Gastrocnemius medialis (tissue), 4 donors: ENCODE measurements at regions not wholly inside any gene's neighbourhood (a gene's known extent, or its start where the extent isn't known, plus 50 kb on each side); places are given as distances from the start of the nearest gene placed in this dataset.

ENCODE experiments used
- POLR2A ChIP-seq, 2 donors: fragments of 450-650 bp; IDR thresholded peaks; one replicate each; pipeline ENCODE4 v1.6.1; 2017; ENCODE audit warnings: antibody characterized with exemption in 2 of 2, mild to moderate bottlenecking in 2 of 2, moderate library complexity in 2 of 2
- TF ChIP-seq, protein P1 (sequence below), 5 experiments: fragments of 450-650 bp in 3 of 5; fragments of 200-600 bp in 2 of 5; sonication (generic) in 2 of 5; IDR thresholded peaks in 4 of 5; conservative IDR thresholded peaks in 1 of 5; 1 replicate in 4 of 5; 2 replicates in 1 of 5; pipeline ENCODE4 v1.5.1; 2016 to 2019; ENCODE audit warnings: antibody characterized with exemption in 5 of 5, mild to moderate bottlenecking in 3 of 5, moderate library complexity in 3 of 5

DNA sequence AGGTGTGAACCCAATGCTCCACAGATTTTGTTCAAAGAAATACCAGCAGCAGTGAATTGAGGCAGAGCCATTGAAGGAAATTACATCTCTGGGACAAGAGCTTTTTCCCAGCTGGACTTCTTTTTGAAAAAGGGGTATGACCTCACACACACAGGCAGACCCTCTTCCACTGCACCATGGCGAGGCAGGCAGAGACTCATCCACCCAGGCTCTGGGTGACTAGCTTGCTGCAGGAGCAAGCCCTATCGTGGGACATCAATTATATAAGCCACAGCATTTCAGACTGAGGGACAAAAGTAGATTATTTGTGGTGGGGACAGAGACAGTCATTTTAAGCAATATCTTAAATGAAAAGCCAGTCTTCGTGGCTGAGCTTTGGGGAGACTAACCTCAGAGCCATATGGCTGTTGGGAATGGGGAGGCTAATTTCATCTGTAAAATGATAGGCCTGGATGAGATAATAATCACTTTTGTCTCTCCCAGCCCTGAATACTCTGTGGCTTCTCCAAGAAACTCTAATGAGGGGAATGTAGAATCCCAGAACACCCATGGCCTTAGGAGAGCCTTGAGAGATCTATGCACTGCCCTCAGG, 113.1 kb upstream of the TNC start:
- TF ChIP-seq, protein P1, sequence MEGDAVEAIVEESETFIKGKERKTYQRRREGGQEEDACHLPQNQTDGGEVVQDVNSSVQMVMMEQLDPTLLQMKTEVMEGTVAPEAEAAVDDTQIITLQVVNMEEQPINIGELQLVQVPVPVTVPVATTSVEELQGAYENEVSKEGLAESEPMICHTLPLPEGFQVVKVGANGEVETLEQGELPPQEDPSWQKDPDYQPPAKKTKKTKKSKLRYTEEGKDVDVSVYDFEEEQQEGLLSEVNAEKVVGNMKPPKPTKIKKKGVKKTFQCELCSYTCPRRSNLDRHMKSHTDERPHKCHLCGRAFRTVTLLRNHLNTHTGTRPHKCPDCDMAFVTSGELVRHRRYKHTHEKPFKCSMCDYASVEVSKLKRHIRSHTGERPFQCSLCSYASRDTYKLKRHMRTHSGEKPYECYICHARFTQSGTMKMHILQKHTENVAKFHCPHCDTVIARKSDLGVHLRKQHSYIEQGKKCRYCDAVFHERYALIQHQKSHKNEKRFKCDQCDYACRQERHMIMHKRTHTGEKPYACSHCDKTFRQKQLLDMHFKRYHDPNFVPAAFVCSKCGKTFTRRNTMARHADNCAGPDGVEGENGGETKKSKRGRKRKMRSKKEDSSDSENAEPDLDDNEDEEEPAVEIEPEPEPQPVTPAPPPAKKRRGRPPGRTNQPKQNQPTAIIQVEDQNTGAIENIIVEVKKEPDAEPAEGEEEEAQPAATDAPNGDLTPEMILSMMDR (IDR thresholded peaks at IDR 0.05 in 4 of 5, conservative IDR thresholded peaks at IDR 0.05 in 1 of 5), result no peak
- TF ChIP-seq POLR2A (IDR thresholded peaks at IDR 0.05), result no peak
